H9 (cell line): ENCODE measurements at regions not wholly inside any gene's neighbourhood (a gene's known extent, or its start where the extent isn't known, plus 50 kb on each side); places are given as distances from the start of the nearest gene placed in this dataset.

Source experiments
- DNase-seq: peaks from one replicate; pipeline ENCODE4 v3.0.0-alpha.2; 2017
- H2AFZ ChIP-seq: one replicate; pipeline ENCODE4 v1.6.1; 2013; ENCODE audit warnings: mild to moderate bottlenecking, low read length, control low read depth, moderate library complexity
- H2AK5ac ChIP-seq: 2 replicates; pipeline ENCODE4 v1.6.1; 2013; ENCODE audit warnings: low read length, control low read depth, mixed read lengths; ENCODE audit not compliant: insufficient read length
- H2BK120ac ChIP-seq: one replicate; pipeline ENCODE4 v1.6.1; 2013; ENCODE audit warnings: low read depth, mild to moderate bottlenecking, low read length, control low read depth, inconsistent platforms; ENCODE audit not compliant: poor library complexity, severe bottlenecking
- H2BK12ac ChIP-seq: 2 replicates; pipeline ENCODE4 v1.6.1; 2013; ENCODE audit warnings: low read length, control low read depth, mixed read lengths, low read depth; ENCODE audit not compliant: insufficient read length
- H2BK15ac ChIP-seq: 2 replicates; pipeline ENCODE4 v1.6.1; 2013; ENCODE audit warnings: low read depth, low read length, control low read depth
- H2BK20ac ChIP-seq: one replicate; pipeline ENCODE4 v1.6.1; 2013; ENCODE audit warnings: low read depth, mild to moderate bottlenecking, low read length, control low read depth, inconsistent platforms; ENCODE audit not compliant: poor library complexity, severe bottlenecking
- H2BK5ac ChIP-seq: 2 replicates; pipeline ENCODE4 v1.6.1; 2013; ENCODE audit warnings: low read length, control low read depth, mixed read lengths; ENCODE audit not compliant: insufficient read length
- H3K14ac ChIP-seq: 2 replicates; pipeline ENCODE4 v1.6.1; 2013; ENCODE audit warnings: low read length, control low read depth; ENCODE audit not compliant: insufficient read depth
- H3K18ac ChIP-seq: 2 replicates; pipeline ENCODE4 v1.6.1; 2013; ENCODE audit warnings: low read depth, mild to moderate bottlenecking, mixed read lengths, low read length, control low read depth; ENCODE audit not compliant: insufficient read length
- H3K23ac ChIP-seq: 2 replicates; pipeline ENCODE4 v1.6.1; 2013; ENCODE audit warnings: low read length, control low read depth, mixed read lengths, low read depth; ENCODE audit not compliant: insufficient read length
- H3K23me2 ChIP-seq: 2 replicates; pipeline ENCODE4 v1.6.1; 2013; ENCODE audit warnings: low read depth, mild to moderate bottlenecking, mixed read lengths, low read length, control low read depth; ENCODE audit not compliant: insufficient read length, poor library complexity, severe bottlenecking
- H3K27ac ChIP-seq: 2 replicates; pipeline ENCODE4 v1.5.1; 2013; ENCODE audit warnings: low read length, control low read depth, mixed read lengths, low read depth; ENCODE audit not compliant: insufficient read length
- H3K27me3 ChIP-seq: 2 replicates; pipeline ENCODE4 v1.6.1; 2013; ENCODE audit warnings: low read length, control low read depth, inconsistent platforms; ENCODE audit not compliant: insufficient read depth
- H3K4ac ChIP-seq: 2 replicates; pipeline ENCODE4 v1.6.1; 2013; ENCODE audit warnings: low read depth, mild to moderate bottlenecking, control low read depth, inconsistent platforms, low read length, moderate library complexity
- H3K4me1 ChIP-seq: 2 replicates; pipeline ENCODE4 v1.6.1; 2013; ENCODE audit warnings: low read length, control low read depth, inconsistent platforms; ENCODE audit not compliant: insufficient read depth
- H3K4me2 ChIP-seq: 2 replicates; pipeline ENCODE4 v1.6.1; 2013; ENCODE audit warnings: low read length, control low read depth, mixed read lengths; ENCODE audit not compliant: insufficient read length, insufficient read depth
- H3K56ac ChIP-seq: 2 replicates; pipeline ENCODE4 v1.6.1; 2013; ENCODE audit warnings: low read depth, mild to moderate bottlenecking, mixed read lengths, low read length, control low read depth; ENCODE audit not compliant: insufficient read length
- H3K79me1 ChIP-seq: 2 replicates; pipeline ENCODE4 v1.6.1; 2013; ENCODE audit warnings: low read depth, mild to moderate bottlenecking, moderate library complexity, low read length, control low read depth, inconsistent platforms; ENCODE audit not compliant: insufficient read depth, poor library complexity, severe bottlenecking
- H3K79me2 ChIP-seq: 2 replicates; pipeline ENCODE4 v1.6.1; 2013; ENCODE audit warnings: low read length, control low read depth, inconsistent platforms; ENCODE audit not compliant: insufficient read depth
- H3K9ac ChIP-seq: 2 replicates; pipeline ENCODE4 v1.6.1; 2013; ENCODE audit warnings: low read length, control low read depth, mixed read lengths; ENCODE audit not compliant: insufficient read length; ENCODE audit errors: extremely low read depth
- H3K9me3 ChIP-seq: one replicate; pipeline ENCODE4 v1.6.1; 2013; ENCODE audit warnings: low read depth, low read length, inconsistent platforms; ENCODE audit not compliant: control insufficient read depth
- H3T11ph ChIP-seq: one replicate; pipeline ENCODE4 v1.6.1; 2013; ENCODE audit warnings: mild to moderate bottlenecking, low read length, control low read depth, inconsistent platforms
- H4K20me1 ChIP-seq: one replicate; pipeline ENCODE4 v1.6.1; 2013; ENCODE audit not compliant: control insufficient read depth, insufficient read length, insufficient read depth
- H4K5ac ChIP-seq: 2 replicates; pipeline ENCODE4 v1.6.1; 2013; ENCODE audit warnings: low read depth, mild to moderate bottlenecking, mixed read lengths, low read length, control low read depth; ENCODE audit not compliant: insufficient read length
- H4K8ac ChIP-seq: replicated peaks from 2 replicates; pipeline ENCODE4 v1.6.1; 2013; ENCODE audit warnings: low read length, control low read depth, mixed read lengths, low read depth; ENCODE audit not compliant: insufficient read length
- H4K91ac ChIP-seq: 2 replicates; pipeline ENCODE4 v1.6.1; 2013; ENCODE audit warnings: low read depth, mild to moderate bottlenecking, moderate library complexity, mixed read lengths, low read length, control low read depth; ENCODE audit not compliant: insufficient read length
- H3K27ac Mint-ChIP-seq, 3 experiments: 2 replicates in 2 of 3; 3 replicates in 1 of 3; pipeline ENCODE4 v1.8.0; 2020 to 2021; ENCODE audit warnings: mixed read lengths in 3 of 3, mild to moderate bottlenecking in 1 of 3, moderate library complexity in 1 of 3
- H3K27me3 Mint-ChIP-seq: 2 replicates; pipeline ENCODE4 v1.8.0; 2021; ENCODE audit warnings: low read depth, mild to moderate bottlenecking, moderate library complexity, mixed read lengths
- H3K36me3 Mint-ChIP-seq, 3 experiments: 2 replicates in 2 of 3; 3 replicates in 1 of 3; pipeline ENCODE4 v1.8.0; 2020 to 2021; ENCODE audit warnings: low read depth in 3 of 3, mixed read lengths in 3 of 3; ENCODE audit not compliant: insufficient read depth in 1 of 3
- H3K4me1 Mint-ChIP-seq, 2 experiments: 2 replicates each; pipeline ENCODE4 v1.8.0; 2020; ENCODE audit warnings: mixed read lengths in 2 of 2
- H3K4me3 Mint-ChIP-seq, 2 experiments: 2 replicates in 1 of 2; 3 replicates in 1 of 2; pipeline ENCODE4 v1.8.0; 2020 to 2021; ENCODE audit warnings: mild to moderate bottlenecking in 2 of 2, mixed read lengths in 2 of 2, moderate library complexity in 1 of 2
- H3K9me3 Mint-ChIP-seq, 2 experiments: 2 replicates in 1 of 2; 3 replicates in 1 of 2; pipeline ENCODE4 v1.8.0; 2020; ENCODE audit warnings: mild to moderate bottlenecking in 2 of 2, mixed read lengths in 2 of 2, moderate library complexity in 1 of 2
- CTCF ChIP-seq: fragments of 200-600 bp; sonication (generic); conservative IDR thresholded peaks from 3 replicates; pipeline ENCODE4 v1.8.0; 2021; ENCODE audit warnings: antibody characterized with exemption, mild to moderate bottlenecking

- H3K27me3 ChIP-seq, result no peaks in the 10 kb centered on the region
- H4K91ac ChIP-seq, result no peak overlapping the region
- H3K9ac ChIP-seq, result no peak overlapping the region
- no peak overlapping the region for H3K4ac ChIP-seq
- no peaks in the 10 kb centered on the region for H4K20me1 ChIP-seq
- no peaks in the 10 kb centered on the region for H3K4me1 ChIP-seq
- no peak for DNase-seq
- no peak overlapping the region for H2AFZ ChIP-seq
- H2AK5ac ChIP-seq, result no peak overlapping the region
- no peak overlapping the region for H3K27ac ChIP-seq
- no peak overlapping the region for H4K8ac ChIP-seq
- H2BK20ac ChIP-seq, result no peak overlapping the region
- no peak overlapping the region for H4K5ac ChIP-seq
- Mint-ChIP-seq H3K4me1 (no peaks in the 10 kb centered on the region), H3K9me3 (peaks cover 0 to 4% of the 10 kb centered on the region in 2 experiments; a peak in 2 of 5 replicates), H3K4me3 (no peak overlapping the region), H3K27ac (no peak overlapping the region), H3K27me3 (no peaks in the 10 kb centered on the region), H3K36me3 (no peaks in the 10 kb centered on the region; a peak in 2 of 7 replicates)
- no peaks in the 10 kb centered on the region for H3K9me3 ChIP-seq
- no peak overlapping the region for H3K56ac ChIP-seq
- H3K18ac ChIP-seq, result no peak overlapping the region
- H2BK12ac ChIP-seq, result no peak overlapping the region
- TF ChIP-seq CTCF, result no peak
- H3K79me1 ChIP-seq, result no peaks in the 10 kb centered on the region
- H3K79me2 ChIP-seq, result no peaks in the 10 kb centered on the region
- no peak overlapping the region for H3K4me2 ChIP-seq
- no peak overlapping the region for H3K14ac ChIP-seq
- H2BK120ac ChIP-seq, result no peak overlapping the region
- H3K23ac ChIP-seq, result no peak overlapping the region
- no peak overlapping the region for H2BK5ac ChIP-seq
- H3T11ph ChIP-seq, result no peak overlapping the region
- H3K23me2 ChIP-seq, result no peaks in the 10 kb centered on the region
- no peak overlapping the region for H2BK15ac ChIP-seq
These were observed 956.6 kb downstream of the REEP3 start for GRCh38 chr10:64477791-64478190.
